Aorta (tissue), 5 donors: ENCODE measurements at regions not wholly inside any gene's neighbourhood (a gene's known extent, or its start where the extent isn't known, plus 50 kb on each side); places are given as distances from the start of the nearest gene placed in this dataset.

Experiments
- ATAC-seq: fragments of 200-7000 bp; cut with Tn5 transposase; one replicate; pipeline ENCODE4 v1.9.1; 2022; ENCODE audit warnings: moderate library complexity; ENCODE audit not compliant: low FRiP score
- DNase-seq, 2 donors: peaks; one replicate each; pipeline ENCODE4 v3.0.0-alpha.2; 2020
- H3K27ac ChIP-seq, 2 donors: one replicate each; pipeline ENCODE4 v1.5.1; 2013; ENCODE audit warnings: low read length in 2 of 2, mild to moderate bottlenecking in 2 of 2, moderate library complexity in 2 of 2, control low read depth in 1 of 2, inconsistent platforms in 1 of 2, low read depth in 1 of 2
- H3K27me3 ChIP-seq, 2 donors: one replicate each; pipeline ENCODE4 v1.6.1; 2013; ENCODE audit warnings: control low read depth in 1 of 2, low read length in 1 of 2, mild to moderate bottlenecking in 1 of 2, moderate library complexity in 1 of 2; ENCODE audit not compliant: insufficient read depth in 2 of 2, control insufficient read depth in 1 of 2
- H3K36me3 ChIP-seq, 2 donors: one replicate each; pipeline ENCODE4 v1.6.1; 2013; ENCODE audit warnings: control low read depth in 1 of 2, low read length in 1 of 2, mild to moderate bottlenecking in 1 of 2; ENCODE audit not compliant: insufficient read depth in 2 of 2, control insufficient read depth in 1 of 2
- H3K4me1 ChIP-seq, 2 donors: one replicate each; pipeline ENCODE4 v1.6.1; 2013; ENCODE audit warnings: low read length in 2 of 2, control low read depth in 1 of 2, mild to moderate bottlenecking in 1 of 2, moderate library complexity in 1 of 2; ENCODE audit not compliant: insufficient read depth in 2 of 2, control insufficient read depth in 1 of 2
- H3K4me3 ChIP-seq, 2 donors: one replicate each; pipeline ENCODE4 v1.5.1; 2013; ENCODE audit warnings: low read length in 2 of 2, control low read depth in 1 of 2, mild to moderate bottlenecking in 1 of 2
- H3K9me3 ChIP-seq: one replicate; pipeline ENCODE4 v1.6.1; 2013; ENCODE audit warnings: mild to moderate bottlenecking, low read length; ENCODE audit not compliant: control insufficient read depth
- WGBS, 2 donors: extraction: QIAGEN DNeasy Blood & Tissue Kit; methylation state at CpG; one replicate each; pipeline ENCODE4 v1.1.7; 2013; 5-methylcytosine and 5-hydroxymethylcytosine counted together
- intact Hi-C, 2 donors: fragments of 100-400 bp; cut with DNase I; formaldehyde crosslinking; loops; one replicate each; pipeline versions ENCODE4 v1.14.2 to v1.15.0; 2022
- donor health status: healthy with polysubstance abuse.
- donor health status: Bipolar disorder and iron deficiency.
- donor health status: DM: no; HTN: no; CAD: no.
- donor health status: DM: no; HTN: no; CAD: no.
- donor health status: DM: yes; HTN: yes; CAD: no.

GRCh38 chr2:45291296-45291701 lies 282.0 kb upstream of the SIX2 start:
- H3K4me1 ChIP-seq, result peaks cover 0 to 3% of the 10 kb centered on the region in 2 donors
- H3K27me3 ChIP-seq, result no peaks in the 10 kb centered on the region
- H3K4me3 ChIP-seq, result no peak overlapping the region
- no peak overlapping the region for H3K27ac ChIP-seq
- WGBS, 2 donors, result 87 to 88% methylated on average over 4 of the region's 4 CpGs
- intact Hi-C loops, result no loop called here
- H3K9me3 ChIP-seq, result no peaks in the 10 kb centered on the region
- ATAC-seq (no peak), DNase-seq (no peak)
- H3K36me3 ChIP-seq, result no peaks in the 10 kb centered on the region

- no peak overlapping the region for H3K4me3 ChIP-seq
- H3K27me3 ChIP-seq, result no peaks in the 10 kb centered on the region
- ATAC-seq (no peak), DNase-seq (no peak)
- intact Hi-C loops, result loop anchor here (10.0 kb wide), 2 partner anchors 115 to 145 kb away; no protein-coding TSS in a partner anchor
- 95 to 99% methylated on average over 6 of the region's 6 CpGs for WGBS, 2 donors
- peaks cover 0 to 3% of the 10 kb centered on the region in 2 donors for H3K4me1 ChIP-seq
- H3K36me3 ChIP-seq, result no peaks in the 10 kb centered on the region
- H3K27ac ChIP-seq, result no peak overlapping the region
- no peaks in the 10 kb centered on the region for H3K9me3 ChIP-seq
Observed at GRCh38 chr2:45289997-45290709, 280.9 kb upstream of the SIX2 start.

DNA sequence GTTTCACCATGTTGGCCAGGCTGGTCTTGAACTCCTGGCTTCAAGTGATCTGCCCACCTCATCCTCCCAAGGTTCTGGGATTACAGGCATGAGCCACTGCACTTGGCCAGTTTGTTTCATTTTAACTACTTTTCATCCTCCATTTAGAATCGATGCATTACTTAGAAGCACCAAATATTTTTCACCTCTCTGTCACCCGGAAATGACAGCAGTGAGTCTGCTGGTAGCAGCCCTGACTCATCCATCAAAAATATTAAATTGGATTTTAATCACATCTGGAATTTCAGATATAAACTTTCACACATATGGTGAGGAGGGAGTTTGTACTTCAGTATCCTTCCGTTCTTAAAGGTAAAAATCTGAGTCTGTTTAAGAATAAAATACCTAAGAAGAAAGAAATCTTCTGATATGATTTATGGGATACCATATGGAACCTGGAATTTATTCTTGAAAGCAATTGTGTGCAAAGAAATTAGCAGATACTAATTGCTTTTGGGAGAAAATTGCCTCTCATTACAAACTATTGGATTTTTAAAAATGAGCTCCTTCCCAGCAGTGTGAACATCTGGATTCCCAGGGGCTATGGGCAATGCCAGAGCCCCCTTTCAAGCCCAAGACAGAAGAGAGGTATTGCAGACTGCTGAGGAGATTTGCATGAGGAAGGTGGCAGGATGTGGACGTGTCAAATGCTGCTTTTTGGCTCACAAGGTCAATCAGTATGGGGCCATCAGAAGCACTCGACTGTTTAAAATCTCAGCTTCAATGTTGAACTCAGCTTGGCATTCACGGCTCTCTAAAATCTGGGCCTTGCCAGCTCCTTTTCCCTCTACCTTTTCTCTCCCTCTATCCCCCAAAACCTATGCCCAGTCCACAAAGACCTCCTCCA lies 279.5 kb upstream of the SIX2 start:
- DNase-seq, result no peak
- WGBS, 2 donors, result 92 to 93% methylated on average over 6 of the region's 6 CpGs
- Histone ChIP-seq H3K27ac (no peak overlapping the region), H3K9me3 (no peaks in the 10 kb centered on the region), H3K4me3 (no peak overlapping the region), H3K36me3 (no peaks in the 10 kb centered on the region), H3K4me1 (no peaks in the 10 kb centered on the region), H3K27me3 (no peaks in the 10 kb centered on the region)
- ATAC-seq, result no peak
- intact Hi-C loops, result loop anchor here (10.0 kb wide), 2 partner anchors 114 to 146 kb away; no protein-coding TSS in a partner anchor

DNA sequence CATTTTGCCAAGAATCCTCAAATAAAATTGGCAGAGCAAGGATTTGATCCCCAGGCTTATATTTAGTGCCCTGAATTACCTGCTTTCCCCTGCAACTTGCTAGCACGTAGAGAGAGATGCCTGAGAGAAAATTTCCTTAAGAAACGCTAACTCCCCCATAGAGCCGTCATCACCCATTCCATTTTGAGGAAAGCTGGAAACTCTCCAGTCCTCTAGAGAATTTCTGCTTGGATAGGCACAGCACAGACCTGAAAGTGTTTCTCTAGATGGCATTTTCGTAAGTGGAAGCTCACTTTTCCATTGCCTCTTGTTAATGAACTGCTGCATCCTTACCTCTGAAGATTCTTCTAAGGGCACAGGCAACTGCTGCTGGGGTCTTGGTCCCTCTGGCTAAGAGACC lies 277.8 kb upstream of the SIX2 start:
- Histone ChIP-seq H3K27me3 (no peaks in the 10 kb centered on the region), H3K36me3 (no peaks in the 10 kb centered on the region), H3K4me3 (no peak overlapping the region), H3K4me1 (peaks cover 0 to 3% of the 10 kb centered on the region in 2 donors), H3K9me3 (no peaks in the 10 kb centered on the region), H3K27ac (no peak overlapping the region)
- no peak for DNase-seq
- 7 to 8% methylated on average over 4 of the region's 4 CpGs for WGBS, 2 donors
- intact Hi-C loops, result loop anchor here (10.0 kb wide), 2 partner anchors 112 to 148 kb away; no protein-coding TSS in a partner anchor
- ATAC-seq, result no peak

DNA sequence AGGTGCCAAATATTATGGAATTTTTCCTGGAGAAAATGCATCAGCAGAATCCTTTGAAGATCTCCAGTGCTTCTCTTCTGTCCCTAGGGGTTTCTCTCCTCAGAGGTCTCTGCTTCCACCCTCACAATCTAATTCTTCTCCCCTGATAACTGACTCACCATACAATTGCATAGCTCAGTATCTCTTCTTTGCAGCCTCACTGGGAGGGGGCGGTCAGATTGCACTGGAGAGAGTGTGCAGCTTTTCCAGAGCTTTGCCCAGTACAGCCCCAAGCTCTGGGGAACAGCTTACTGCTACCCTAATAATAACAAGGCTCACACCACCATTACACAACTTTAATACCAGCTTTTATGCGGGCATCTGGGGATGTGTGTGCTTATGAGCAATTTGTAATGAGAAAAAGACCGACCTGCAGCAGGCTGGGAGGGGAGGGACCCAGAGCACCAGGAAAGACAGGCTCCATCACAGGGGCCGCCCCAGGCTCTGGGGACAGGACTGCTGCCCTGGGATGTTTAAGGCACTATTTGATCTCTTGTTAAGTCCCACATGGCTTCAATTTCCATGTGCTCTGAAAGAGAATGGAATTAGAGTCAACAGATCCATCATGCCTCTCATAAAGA lies 276.6 kb upstream of the SIX2 start:
- Histone ChIP-seq H3K36me3 (no peaks in the 10 kb centered on the region), H3K27ac (no peak overlapping the region), H3K9me3 (no peaks in the 10 kb centered on the region), H3K4me1 (peaks cover 0 to 3% of the 10 kb centered on the region in 2 donors), H3K4me3 (no peak overlapping the region), H3K27me3 (no peaks in the 10 kb centered on the region)
- WGBS, 2 donors, result 95 to 98% methylated on average over 4 of the region's 4 CpGs
- DNase-seq (no peak), ATAC-seq (no peak)
- intact Hi-C loops, result loop anchor here (10.0 kb wide), 2 partner anchors 111 to 149 kb away; no protein-coding TSS in a partner anchor

DNA sequence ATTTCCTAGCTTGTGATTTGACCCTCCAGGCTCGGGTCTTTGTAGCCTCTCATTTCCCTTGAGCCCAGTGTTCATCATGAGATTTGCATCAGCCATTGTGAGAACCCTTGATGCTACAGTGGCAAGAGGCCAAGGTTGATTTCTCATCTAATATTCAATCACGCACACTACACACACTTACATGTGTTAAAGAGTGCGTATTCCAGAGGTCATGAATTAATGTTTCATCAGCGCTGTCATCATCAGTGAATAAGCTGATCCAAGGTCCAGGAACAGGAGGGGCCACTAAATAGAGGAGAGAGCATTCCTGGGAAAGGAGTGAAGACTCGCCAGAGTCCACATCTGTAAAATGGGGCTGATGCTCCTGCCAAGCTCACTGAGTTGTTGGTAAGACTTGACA lies 276.1 kb upstream of the SIX2 start:
- H3K27me3 ChIP-seq, result no peaks in the 10 kb centered on the region
- H3K27ac ChIP-seq, result no peak overlapping the region
- H3K36me3 ChIP-seq, result no peaks in the 10 kb centered on the region
- no peak overlapping the region for H3K4me3 ChIP-seq
- H3K4me1 ChIP-seq, result peaks cover 0 to 3% of the 10 kb centered on the region in 2 donors
- DNase-seq (no peak), ATAC-seq (no peak)
- intact Hi-C loops, result loop anchor here (10.0 kb wide), 2 partner anchors 111 to 149 kb away; no protein-coding TSS in a partner anchor
- H3K9me3 ChIP-seq, result no peaks in the 10 kb centered on the region
- 90 to 91% methylated on average over 5 of the region's 5 CpGs for WGBS, 2 donors

GRCh38 chr2:45284621-45284995 lies 275.4 kb upstream of the SIX2 start:
- intact Hi-C loops, result loop anchor here (10.0 kb wide), 2 partner anchors 110 to 150 kb away; no protein-coding TSS in a partner anchor
- DNase-seq (no peak), ATAC-seq (no peak)
- Histone ChIP-seq H3K27ac (peak overlapping the region; percentile 30 to 56), H3K36me3 (no peaks in the 10 kb centered on the region), H3K27me3 (no peaks in the 10 kb centered on the region), H3K9me3 (no peaks in the 10 kb centered on the region), H3K4me3 (no peak overlapping the region), H3K4me1 (peaks cover 0 to 3% of the 10 kb centered on the region in 2 donors)
- 60 to 73% methylated on average over 2 of the region's 2 CpGs for WGBS, 2 donors

DNA sequence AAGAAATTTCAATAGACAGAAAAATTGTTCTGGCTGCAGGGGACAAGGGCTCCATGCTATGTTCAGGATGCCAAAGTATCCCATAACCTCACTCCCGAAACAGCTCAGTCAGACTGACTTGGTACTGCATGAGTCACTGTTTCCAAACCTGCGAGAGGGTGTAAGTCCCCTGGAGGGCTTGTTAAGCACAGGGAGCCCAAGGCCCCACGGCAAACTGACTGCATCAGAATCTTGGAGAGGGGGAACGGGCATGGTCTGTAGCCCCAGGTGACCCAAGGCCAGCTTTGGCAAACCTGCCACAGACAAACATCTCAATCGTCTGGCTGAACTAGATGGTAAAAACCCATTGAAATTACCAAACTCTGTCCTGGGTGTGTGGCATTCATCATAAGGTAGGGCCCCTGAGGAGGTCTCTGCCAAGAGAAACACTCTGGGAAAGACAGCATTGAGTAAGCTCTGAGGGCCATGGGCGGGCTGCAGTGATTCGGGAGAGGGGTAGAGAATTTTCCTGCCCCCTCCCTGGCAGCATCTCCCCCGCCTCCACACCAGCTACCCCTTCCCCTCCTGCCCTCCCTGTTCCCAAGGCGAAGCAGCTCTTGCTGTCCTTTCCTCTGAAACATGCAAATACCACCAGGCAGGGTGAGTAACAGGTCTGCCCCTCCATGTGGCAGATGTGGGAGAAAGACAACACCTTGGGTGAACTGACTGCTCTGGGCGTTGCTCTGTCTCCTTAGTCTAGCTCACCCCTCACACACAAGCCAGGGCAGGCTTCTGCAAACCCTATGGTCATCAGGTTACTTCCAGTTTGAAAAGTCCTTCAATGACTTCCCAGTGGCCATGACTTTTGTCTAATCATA lies 274.7 kb upstream of the SIX2 start:
- ATAC-seq (peak; percentile 80), DNase-seq (peak; percentile 60 to 81)
- H3K9me3 ChIP-seq, result no peaks in the 10 kb centered on the region
- 15 to 22% methylated on average over 10 of the region's 10 CpGs for WGBS, 2 donors
- H3K4me3 ChIP-seq, result no peak overlapping the region
- no peaks in the 10 kb centered on the region for H3K36me3 ChIP-seq
- peaks cover 0 to 3% of the 10 kb centered on the region in 2 donors for H3K4me1 ChIP-seq
- H3K27ac ChIP-seq, result peak overlapping the region; percentile 30 to 56
- intact Hi-C loops, result loop anchor here (10.0 kb wide), 2 partner anchors 109 to 151 kb away; no protein-coding TSS in a partner anchor
- no peaks in the 10 kb centered on the region for H3K27me3 ChIP-seq
